H1 (cell line): ENCODE measurements at regions not wholly inside any gene's neighbourhood (a gene's known extent, or its start where the extent isn't known, plus 50 kb on each side); places are given as distances from the start of the nearest gene placed in this dataset.

Experiments
- CTCF ChIA-PET: fragments of 300-600 bp; sonication (Branson Sonifier 250); formaldehyde crosslinking; loops from one replicate; lab custom pipeline; 2021; ENCODE audit not compliant: partially characterized antibody; lab: Charles Lee
- POLR2A ChIA-PET: fragments of 300-600 bp; sonication (Branson Sonifier 250); formaldehyde crosslinking; loops from one replicate; lab custom pipeline; 2021; ENCODE audit warnings: inconsistent platforms; ENCODE audit not compliant: partially characterized antibody; lab: Charles Lee
- DNase-seq, 2 experiments: peaks; one replicate each; pipeline versions ENCODE4 v3.0.0 to v3.0.0-alpha.2; 2010 to 2022; ENCODE audit warnings: low spot score in 2 of 2, low read depth in 1 of 2, mixed read lengths in 1 of 2
- FAIRE-seq: peaks from 2 replicates; lab custom pipeline; 2011; peaks lifted over from hg19 to GRCh38; lab: Jason Lieb, UNC
- H2AFZ ChIP-seq: 2 replicates; pipeline ENCODE4 v1.8.1; 2012; ENCODE audit warnings: low read length, inconsistent platforms
- H2AK5ac ChIP-seq: 2 replicates; pipeline ENCODE4 v1.6.1; 2013; ENCODE audit warnings: low read depth, low read length
- H2BK120ac ChIP-seq: replicated peaks from 2 replicates; pipeline ENCODE3; 2013; ENCODE audit warnings: low read depth, low read length, inconsistent platforms
- H2BK12ac ChIP-seq: 2 replicates; pipeline ENCODE4 v1.6.1; 2013; ENCODE audit warnings: low read depth, low read length
- H2BK15ac ChIP-seq: 2 replicates; pipeline ENCODE4 v1.6.1; 2013; ENCODE audit warnings: low read length
- H2BK20ac ChIP-seq: 2 replicates; pipeline ENCODE4 v1.6.1; 2013; ENCODE audit warnings: low read length
- H2BK5ac ChIP-seq: 2 replicates; pipeline ENCODE4 v1.6.1; 2013; ENCODE audit warnings: low read depth, low read length
- H3K14ac ChIP-seq: 2 replicates; pipeline ENCODE4 v1.6.1; 2013; ENCODE audit warnings: inconsistent platforms; ENCODE audit not compliant: insufficient read length
- H3K18ac ChIP-seq: 2 replicates; pipeline ENCODE4 v1.6.1; 2013; ENCODE audit warnings: low read length; ENCODE audit errors: extremely low read depth
- H3K23ac ChIP-seq: 2 replicates; pipeline ENCODE4 v1.6.1; 2013; ENCODE audit warnings: inconsistent platforms; ENCODE audit not compliant: insufficient read length
- H3K23me2 ChIP-seq: 2 replicates; pipeline ENCODE4 v1.6.1; 2013; ENCODE audit warnings: low read depth, low read length
- H3K27ac ChIP-seq: 2 replicates; pipeline ENCODE4 v1.6.1; 2011; ENCODE audit warnings: low read depth, low read length, inconsistent platforms
- H3K27me3 ChIP-seq, 4 experiments: replicated peaks in 1 of 4; 1 replicate in 1 of 4; 2 replicates in 3 of 4; pipeline versions ENCODE4 v1.6.1 to v1.8.1; 2011 to 2013; ENCODE audit warnings: low read length in 3 of 4, mild to moderate bottlenecking in 3 of 4, inconsistent platforms in 2 of 4, mixed read lengths in 2 of 4, moderate library complexity in 1 of 4; ENCODE audit not compliant: control insufficient read depth in 3 of 4, insufficient read depth in 3 of 4; ENCODE audit errors: extremely low read depth in 1 of 4
- H3K36me3 ChIP-seq, 4 experiments: 2 replicates each; pipeline versions ENCODE4 v1.6.1 to v1.8.1; 2011 to 2013; ENCODE audit warnings: mild to moderate bottlenecking in 4 of 4, low read length in 3 of 4, moderate library complexity in 2 of 4, control low read depth in 1 of 4, inconsistent platforms in 1 of 4; ENCODE audit not compliant: insufficient read depth in 4 of 4, control insufficient read depth in 2 of 4
- H3K4ac ChIP-seq: replicated peaks from 2 replicates; pipeline ENCODE3; 2013; ENCODE audit warnings: low read length, low read depth, mixed read lengths, inconsistent platforms; ENCODE audit not compliant: insufficient read length
- H3K4me1 ChIP-seq, 4 experiments: replicated peaks in 1 of 4; 1 replicate in 1 of 4; 2 replicates in 3 of 4; pipeline versions ENCODE4 v1.6.1 to v1.8.1; 2011 to 2013; ENCODE audit warnings: low read length in 3 of 4, inconsistent platforms in 2 of 4, mixed read lengths in 1 of 4; ENCODE audit not compliant: insufficient read depth in 4 of 4, control insufficient read depth in 3 of 4
- H3K4me2 ChIP-seq, 2 experiments: 2 replicates each; pipeline versions ENCODE4 v1.6.1 to v1.8.1; 2011 to 2013; ENCODE audit warnings: low read depth in 2 of 2, low read length in 2 of 2, control low read depth in 1 of 2, inconsistent platforms in 1 of 2, mild to moderate bottlenecking in 1 of 2; ENCODE audit not compliant: insufficient read depth in 1 of 2
- H3K4me3 ChIP-seq, 4 experiments: fragments of 200-600, 300-600 bp in 1 of 4; sonication (generic), shearing (Covaris generic), sonication (Bioruptor Twin) in 1 of 4; 2 replicates each; pipeline versions ENCODE4 v1.5.1 to v1.8.1; 2011 to 2016; ENCODE audit warnings: low read length in 4 of 4, low read depth in 3 of 4, control low read depth in 2 of 4, inconsistent platforms in 2 of 4, mild to moderate bottlenecking in 2 of 4, mixed read lengths in 1 of 4, moderate library complexity in 1 of 4; ENCODE audit not compliant: insufficient read depth in 2 of 4; ENCODE audit errors: extremely low read depth in 1 of 4
- H3K56ac ChIP-seq: replicated peaks from 2 replicates; pipeline ENCODE3; 2013; ENCODE audit warnings: low read depth, mild to moderate bottlenecking, mixed read lengths, low read length, inconsistent platforms; ENCODE audit not compliant: insufficient read length
- H3K79me1 ChIP-seq: 2 replicates; pipeline ENCODE4 v1.6.1; 2013; ENCODE audit warnings: low read depth, low read length, control low read depth
- H3K79me2 ChIP-seq, 2 experiments: 2 replicates each; pipeline versions ENCODE4 v1.6.1 to v1.8.1; 2012 to 2013; ENCODE audit warnings: low read length in 2 of 2, mild to moderate bottlenecking in 2 of 2, inconsistent platforms in 1 of 2; ENCODE audit not compliant: insufficient read depth in 2 of 2, control insufficient read depth in 1 of 2
- H3K9ac ChIP-seq, 4 experiments: replicated peaks in 1 of 4; 1 replicate in 1 of 4; 2 replicates in 3 of 4; pipeline versions ENCODE4 v1.6.1 to v1.8.1; 2011 to 2013; ENCODE audit warnings: low read depth in 3 of 4, low read length in 3 of 4, control low read depth in 2 of 4, mild to moderate bottlenecking in 2 of 4, moderate library complexity in 2 of 4, inconsistent platforms in 1 of 4; ENCODE audit errors: extremely low read depth in 1 of 4
- H3K9me3 ChIP-seq, 2 experiments: 2 replicates each; pipeline versions ENCODE4 v1.6.1 to v1.8.1; 2012 to 2013; ENCODE audit warnings: mild to moderate bottlenecking in 2 of 2, moderate library complexity in 2 of 2, control low read depth in 1 of 2, inconsistent platforms in 1 of 2, low read depth in 1 of 2, low read length in 1 of 2, mixed read lengths in 1 of 2; ENCODE audit not compliant: insufficient read depth in 2 of 2
- H4K20me1 ChIP-seq, 2 experiments: replicated peaks in 1 of 2; 2 replicates each; pipeline versions ENCODE3 to v1.8.1; 2011 to 2013; ENCODE audit warnings: inconsistent platforms in 2 of 2, low read length in 2 of 2, mild to moderate bottlenecking in 1 of 2; ENCODE audit not compliant: insufficient read depth in 2 of 2, control insufficient read depth in 1 of 2
- H4K5ac ChIP-seq: 2 replicates; pipeline ENCODE4 v1.6.1; 2013; ENCODE audit warnings: low read length, low read depth, mixed read lengths, inconsistent platforms; ENCODE audit not compliant: insufficient read length
- H4K8ac ChIP-seq: 2 replicates; pipeline ENCODE4 v1.8.0; 2013; ENCODE audit warnings: mild to moderate bottlenecking, moderate library complexity, low read length, inconsistent platforms; ENCODE audit not compliant: insufficient read depth; ENCODE audit errors: extremely low read depth
- H4K91ac ChIP-seq: replicated peaks from 2 replicates; pipeline ENCODE3; 2013; ENCODE audit warnings: low read length, mixed read lengths, inconsistent platforms; ENCODE audit not compliant: insufficient read length
- POLR2AphosphoS5 ChIP-seq: IDR thresholded peaks from 2 replicates; pipeline ENCODE4 v1.6.1; 2011; ENCODE audit warnings: low read depth, low read length
- WGBS, 2 experiments: shearing (Covaris generic) in 1 of 2; methylation state at CpG; one replicate each; pipeline versions ENCODE4 v1.1.6 to v1.1.7; 2013 to 2015; ENCODE audit warnings: low lambda C conversion rate in 2 of 2, mixed read lengths in 2 of 2, inconsistent platforms in 1 of 2, low coverage in 1 of 2, missing lambda C conversion rate in 1 of 2; ENCODE audit not compliant: insufficient replicate concordance in 2 of 2, insufficient coverage in 1 of 2, insufficient read length in 1 of 2; ENCODE audit errors: extremely low coverage in 1 of 2, missing lambda C conversion rate in 1 of 2; 5-methylcytosine and 5-hydroxymethylcytosine counted together
- TF ChIP-seq, protein P1 (sequence below): IDR thresholded peaks from 2 replicates; pipeline ENCODE4 v1.6.1; 2012; ENCODE audit warnings: inconsistent platforms

GRCh38 chr10:18737236-18737635, 78.0 kb downstream of the ARL5B start:
- H3K4me1 ChIP-seq: no peaks in the 10 kb centered on the region
- no peak overlapping the region for H4K91ac ChIP-seq
- H3K4me3 ChIP-seq: no peak overlapping the region
- H4K20me1 ChIP-seq: no peaks in the 10 kb centered on the region
- no peak for TF ChIP-seq POLR2AphosphoS5
- TF ChIP-seq, protein P1, sequence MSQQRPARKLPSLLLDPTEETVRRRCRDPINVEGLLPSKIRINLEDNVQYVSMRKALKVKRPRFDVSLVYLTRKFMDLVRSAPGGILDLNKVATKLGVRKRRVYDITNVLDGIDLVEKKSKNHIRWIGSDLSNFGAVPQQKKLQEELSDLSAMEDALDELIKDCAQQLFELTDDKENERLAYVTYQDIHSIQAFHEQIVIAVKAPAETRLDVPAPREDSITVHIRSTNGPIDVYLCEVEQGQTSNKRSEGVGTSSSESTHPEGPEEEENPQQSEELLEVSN: no peak
- no peak overlapping the region for H2BK15ac ChIP-seq
- H3K27ac ChIP-seq: no peak overlapping the region
- no peak overlapping the region for H3K23ac ChIP-seq
- no peaks in the 10 kb centered on the region for H3K27me3 ChIP-seq
- no peaks in the 10 kb centered on the region; a peak in 1 of 8 replicates for H3K36me3 ChIP-seq
- no peak overlapping the region for H4K5ac ChIP-seq
- H3K4ac ChIP-seq: no peak overlapping the region
- H3K14ac ChIP-seq: no peak overlapping the region
- H3K56ac ChIP-seq: no peak overlapping the region
- FAIRE-seq: no peak
- H2BK5ac ChIP-seq: no peak overlapping the region
- no peak overlapping the region for H3K4me2 ChIP-seq
- DNase-seq: no peak
- 94% methylated on average over 2 of the region's 2 CpGs; no CpG with 5 or more reads in 1 of the 2 experiments for WGBS, 2 experiments
- no peak overlapping the region for H2BK20ac ChIP-seq
- no peak overlapping the region for H3K9ac ChIP-seq
- no peaks in the 10 kb centered on the region for H3K79me2 ChIP-seq
- H4K8ac ChIP-seq: no peak overlapping the region
- CTCF ChIA-PET: no interaction called here
- no peak overlapping the region for H2AK5ac ChIP-seq
- no peak overlapping the region for H3K18ac ChIP-seq
- H2BK12ac ChIP-seq: no peak overlapping the region
- no peak overlapping the region for H2AFZ ChIP-seq
- POLR2A ChIA-PET: no interaction called here
- H3K79me1 ChIP-seq: no peaks in the 10 kb centered on the region
- H3K23me2 ChIP-seq: no peaks in the 10 kb centered on the region
- H2BK120ac ChIP-seq: no peak overlapping the region
- peaks cover 0 to 6% of the 10 kb centered on the region in 2 experiments; a peak in 1 of 4 replicates for H3K9me3 ChIP-seq
